ENCODE measurements at regions not wholly inside any gene's neighbourhood (a gene's known extent, or its start where the extent isn't known, plus 50 kb on each side); places are given as distances from the start of the nearest gene placed in this dataset.

DNA sequence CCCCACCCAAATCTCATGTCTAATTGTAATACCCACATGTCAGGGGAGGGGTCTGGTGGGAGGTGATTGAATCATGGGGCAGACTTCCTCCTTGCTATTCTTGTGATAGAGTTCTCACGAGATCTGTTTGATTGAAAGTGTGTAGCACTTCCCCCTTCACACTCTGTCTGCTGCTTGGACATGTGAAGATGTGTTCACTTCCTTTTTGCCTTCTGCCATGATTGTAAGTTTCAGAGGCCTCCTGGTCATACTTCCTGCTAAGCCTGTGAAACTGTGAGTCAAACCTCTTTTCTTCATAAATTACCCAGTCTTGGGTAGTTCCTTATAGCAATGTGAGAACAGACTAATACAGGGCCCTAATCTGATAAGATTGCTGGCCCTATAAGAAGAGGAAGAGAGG, 1514.8 kb downstream of the RPA4 start:
- in situ Hi-C loops (cut with HindIII; ENCODE audit: low pct_unique_long_range_greater_than_20kb, low sequenced_read_pairs), result no loop called here
- intact Hi-C loops (cut with micrococcal nuclease; ENCODE audit: unreplicated experiment), result no loop called here

DNA sequence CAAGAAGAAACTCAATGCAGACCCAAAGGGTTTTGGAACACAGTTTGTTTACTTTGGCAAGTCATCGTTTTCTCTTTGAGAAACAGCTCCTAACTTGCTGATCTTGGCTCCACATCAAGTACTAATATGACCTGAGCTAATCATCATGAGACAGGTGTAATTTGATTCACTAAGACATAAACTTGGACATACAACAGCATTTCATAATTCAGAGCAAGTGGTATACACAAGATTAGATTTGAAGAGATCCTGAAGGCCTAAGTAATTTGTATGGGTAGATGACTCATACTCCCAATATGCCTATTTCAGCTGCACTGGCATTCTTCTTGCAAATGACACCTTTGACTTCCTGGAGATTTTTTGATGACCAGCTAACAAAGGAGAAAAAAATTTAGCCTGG, 1521.7 kb downstream of the RPA4 start:
- no peak for ATAC-seq
- Histone ChIP-seq H3K9me3 (ENCODE audit: control insufficient read depth, insufficient read depth, low read depth, low read length) (no peaks in the 10 kb centered on the region), H3K36me3 (ENCODE audit: control insufficient read depth, insufficient read depth, low read length) (no peaks in the 10 kb centered on the region), H3K27ac (ENCODE audit: low read length) (no peak overlapping the region), H3K4me1 (ENCODE audit: control insufficient read depth, insufficient read depth, low read length) (no peaks in the 10 kb centered on the region), H3K4me3 (ENCODE audit: low read depth in 2 of 2, low read length in 2 of 2) (no peak overlapping the region), H3K27me3 (ENCODE audit: control insufficient read depth, insufficient read depth, low read length) (no peaks in the 10 kb centered on the region)
- no TSS peak for BruUV-seq (replicated peaks)
- POLR2A ChIA-PET, result no interaction called here
- CTCF ChIA-PET, result no interaction called here
- in situ Hi-C loops (cut with HindIII; ENCODE audit: low pct_unique_long_range_greater_than_20kb, low sequenced_read_pairs), result no loop called here
- no peak for DNase-seq (ENCODE audit: low read depth, low spot score)
- TF ChIP-seq POLR2AphosphoS5 (IDR thresholded peaks at IDR 0.05; ENCODE audit: low read depth, low read length) (no peak), SIN3A (IDR thresholded peaks at IDR 0.05; ENCODE audit: borderline replicate concordance, insufficient read depth, low read depth, low read length) (no peak), TCF7L2 (IDR thresholded peaks at IDR 0.05; ENCODE audit: low read depth, low read length) (no peak)
- TF ChIP-seq, protein P1, sequence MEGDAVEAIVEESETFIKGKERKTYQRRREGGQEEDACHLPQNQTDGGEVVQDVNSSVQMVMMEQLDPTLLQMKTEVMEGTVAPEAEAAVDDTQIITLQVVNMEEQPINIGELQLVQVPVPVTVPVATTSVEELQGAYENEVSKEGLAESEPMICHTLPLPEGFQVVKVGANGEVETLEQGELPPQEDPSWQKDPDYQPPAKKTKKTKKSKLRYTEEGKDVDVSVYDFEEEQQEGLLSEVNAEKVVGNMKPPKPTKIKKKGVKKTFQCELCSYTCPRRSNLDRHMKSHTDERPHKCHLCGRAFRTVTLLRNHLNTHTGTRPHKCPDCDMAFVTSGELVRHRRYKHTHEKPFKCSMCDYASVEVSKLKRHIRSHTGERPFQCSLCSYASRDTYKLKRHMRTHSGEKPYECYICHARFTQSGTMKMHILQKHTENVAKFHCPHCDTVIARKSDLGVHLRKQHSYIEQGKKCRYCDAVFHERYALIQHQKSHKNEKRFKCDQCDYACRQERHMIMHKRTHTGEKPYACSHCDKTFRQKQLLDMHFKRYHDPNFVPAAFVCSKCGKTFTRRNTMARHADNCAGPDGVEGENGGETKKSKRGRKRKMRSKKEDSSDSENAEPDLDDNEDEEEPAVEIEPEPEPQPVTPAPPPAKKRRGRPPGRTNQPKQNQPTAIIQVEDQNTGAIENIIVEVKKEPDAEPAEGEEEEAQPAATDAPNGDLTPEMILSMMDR (IDR thresholded peaks at IDR 0.05), result no peak
- TF ChIP-seq, protein P2, sequence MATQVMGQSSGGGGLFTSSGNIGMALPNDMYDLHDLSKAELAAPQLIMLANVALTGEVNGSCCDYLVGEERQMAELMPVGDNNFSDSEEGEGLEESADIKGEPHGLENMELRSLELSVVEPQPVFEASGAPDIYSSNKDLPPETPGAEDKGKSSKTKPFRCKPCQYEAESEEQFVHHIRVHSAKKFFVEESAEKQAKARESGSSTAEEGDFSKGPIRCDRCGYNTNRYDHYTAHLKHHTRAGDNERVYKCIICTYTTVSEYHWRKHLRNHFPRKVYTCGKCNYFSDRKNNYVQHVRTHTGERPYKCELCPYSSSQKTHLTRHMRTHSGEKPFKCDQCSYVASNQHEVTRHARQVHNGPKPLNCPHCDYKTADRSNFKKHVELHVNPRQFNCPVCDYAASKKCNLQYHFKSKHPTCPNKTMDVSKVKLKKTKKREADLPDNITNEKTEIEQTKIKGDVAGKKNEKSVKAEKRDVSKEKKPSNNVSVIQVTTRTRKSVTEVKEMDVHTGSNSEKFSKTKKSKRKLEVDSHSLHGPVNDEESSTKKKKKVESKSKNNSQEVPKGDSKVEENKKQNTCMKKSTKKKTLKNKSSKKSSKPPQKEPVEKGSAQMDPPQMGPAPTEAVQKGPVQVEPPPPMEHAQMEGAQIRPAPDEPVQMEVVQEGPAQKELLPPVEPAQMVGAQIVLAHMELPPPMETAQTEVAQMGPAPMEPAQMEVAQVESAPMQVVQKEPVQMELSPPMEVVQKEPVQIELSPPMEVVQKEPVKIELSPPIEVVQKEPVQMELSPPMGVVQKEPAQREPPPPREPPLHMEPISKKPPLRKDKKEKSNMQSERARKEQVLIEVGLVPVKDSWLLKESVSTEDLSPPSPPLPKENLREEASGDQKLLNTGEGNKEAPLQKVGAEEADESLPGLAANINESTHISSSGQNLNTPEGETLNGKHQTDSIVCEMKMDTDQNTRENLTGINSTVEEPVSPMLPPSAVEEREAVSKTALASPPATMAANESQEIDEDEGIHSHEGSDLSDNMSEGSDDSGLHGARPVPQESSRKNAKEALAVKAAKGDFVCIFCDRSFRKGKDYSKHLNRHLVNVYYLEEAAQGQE (IDR thresholded peaks at IDR 0.05; ENCODE audit: insufficient read depth in 1 of 2, low read depth in 2 of 2, low read length in 1 of 2), result no peak
- intact Hi-C loops (cut with micrococcal nuclease; ENCODE audit: unreplicated experiment), result no loop called here

More for the DNA sequence above, 1514.8 kb downstream of the RPA4 start:
- no peaks in the 10 kb centered on the region for H3K27me3 ChIP-seq (ENCODE audit: control insufficient read depth, insufficient read depth, low read length)
- ATAC-seq (no peak), DNase-seq (ENCODE audit: low read depth, low spot score) (no peak)
- no TSS peak for BruUV-seq (replicated peaks)
- POLR2A ChIA-PET, result no interaction called here
- TF ChIP-seq, protein P2 (IDR thresholded peaks at IDR 0.05; ENCODE audit: insufficient read depth in 1 of 2, low read depth in 2 of 2, low read length in 1 of 2), result no peak
- H3K9me3 ChIP-seq (ENCODE audit: control insufficient read depth, insufficient read depth, low read depth, low read length), result no peaks in the 10 kb centered on the region
- H3K36me3 ChIP-seq (ENCODE audit: control insufficient read depth, insufficient read depth, low read length), result no peaks in the 10 kb centered on the region
- H3K4me3 ChIP-seq (ENCODE audit: low read depth in 2 of 2, low read length in 2 of 2), result no peak overlapping the region
- CTCF ChIA-PET, result no interaction called here
- no peak overlapping the region for H3K27ac ChIP-seq (ENCODE audit: low read length)
- H3K4me1 ChIP-seq (ENCODE audit: control insufficient read depth, insufficient read depth, low read length), result no peaks in the 10 kb centered on the region
